Fibroblast of skin of left biceps (primary cell): ENCODE measurements at regions not wholly inside any gene's neighbourhood (a gene's known extent, or its start where the extent isn't known, plus 50 kb on each side); places are given as distances from the start of the nearest gene placed in this dataset.
"Not testable (repeated sequence)": the region's sequence is repeated elsewhere in the genome, so short reads cannot be mapped to it uniquely, and the experiment has no call there.

Source experiments
- DNase-seq, 2 experiments: peaks; one replicate each; pipeline ENCODE4 v3.0.0-alpha.2; 2013; ENCODE audit warnings: low read depth in 2 of 2

- DNase-seq, result no peak
Observed at GRCh38 chrX:74080165-74080564, 223.8 kb upstream of the ZCCHC13 start.

- no peak for DNase-seq
Observed at GRCh38 chrX:74065831-74066390, 213.4 kb upstream of the XIST start.

GRCh38 chrX:74063426-74064155 lies 211.1 kb upstream of the XIST start:
- no peak for DNase-seq

- no peak for DNase-seq
Observed at GRCh38 chrX:74061879-74062278, 209.4 kb upstream of the XIST start.

GRCh38 chrX:74049126-74049525 lies 196.6 kb upstream of the XIST start:
- DNase-seq, result no peak

GRCh38 chrX:74034066-74034465 lies 181.6 kb upstream of the XIST start:
- not testable (repeated sequence) for DNase-seq

GRCh38 chrX:74031527-74031926 lies 179.0 kb upstream of the XIST start:
- DNase-seq, result not testable (repeated sequence)

GRCh38 chrX:74030766-74031165 lies 178.3 kb upstream of the XIST start:
- not testable (repeated sequence) for DNase-seq

GRCh38 chrX:74025145-74025544 lies 172.6 kb upstream of the XIST start:
- DNase-seq, result not testable (repeated sequence)

GRCh38 chrX:74023203-74023602 lies 170.7 kb upstream of the XIST start:
- DNase-seq, result no peak

- no peak for DNase-seq
Observed at GRCh38 chrX:74018253-74018652, 165.7 kb upstream of the XIST start.

GRCh38 chrX:74015379-74016019 lies 163.0 kb upstream of the XIST start:
- DNase-seq, result peak; percentile 14 to 20

- DNase-seq, result no peak
Observed at GRCh38 chrX:74009041-74009440, 156.5 kb upstream of the XIST start.

- DNase-seq, result no peak
Observed at GRCh38 chrX:73992019-73992418, 139.5 kb upstream of the XIST start.

- DNase-seq, result no peak
Observed at GRCh38 chrX:73987166-73987565, 134.7 kb upstream of the XIST start.

- no peak for DNase-seq
Observed at GRCh38 chrX:73979551-73980131, 127.1 kb upstream of the XIST start.

- no peak for DNase-seq
Observed at GRCh38 chrX:73977542-73978169, 125.1 kb upstream of the XIST start.

- not testable (repeated sequence) for DNase-seq
Observed at GRCh38 chrX:73967461-73967860, 114.9 kb upstream of the XIST start.

GRCh38 chrX:73965833-73966232 lies 113.3 kb upstream of the XIST start:
- DNase-seq, result no peak

- no peak for DNase-seq
Observed at GRCh38 chrX:73964579-73964978, 112.1 kb upstream of the XIST start.

- DNase-seq, result no peak
Observed at GRCh38 chrX:73963682-73964081, 111.2 kb upstream of the XIST start.

GRCh38 chrX:73962948-73963347 lies 110.4 kb upstream of the XIST start:
- no peak for DNase-seq
